SIG-M5 (cell line): ENCODE measurements at regions not wholly inside any gene's neighbourhood (a gene's known extent, or its start where the extent isn't known, plus 50 kb on each side); places are given as distances from the start of the nearest gene placed in this dataset.

Experiments used
- DNase-seq: peaks from one replicate; lab custom pipeline; 2025; lab: John Stamatoyannopoulos, UW

- DNase-seq: no peak
Measured at GRCh38 chr14:71362282-71362681, 455.0 kb downstream of the PCNX1 start.

GRCh38 chr14:71362920-71363584, 455.8 kb downstream of the PCNX1 start:
- no peak for DNase-seq

DNA sequence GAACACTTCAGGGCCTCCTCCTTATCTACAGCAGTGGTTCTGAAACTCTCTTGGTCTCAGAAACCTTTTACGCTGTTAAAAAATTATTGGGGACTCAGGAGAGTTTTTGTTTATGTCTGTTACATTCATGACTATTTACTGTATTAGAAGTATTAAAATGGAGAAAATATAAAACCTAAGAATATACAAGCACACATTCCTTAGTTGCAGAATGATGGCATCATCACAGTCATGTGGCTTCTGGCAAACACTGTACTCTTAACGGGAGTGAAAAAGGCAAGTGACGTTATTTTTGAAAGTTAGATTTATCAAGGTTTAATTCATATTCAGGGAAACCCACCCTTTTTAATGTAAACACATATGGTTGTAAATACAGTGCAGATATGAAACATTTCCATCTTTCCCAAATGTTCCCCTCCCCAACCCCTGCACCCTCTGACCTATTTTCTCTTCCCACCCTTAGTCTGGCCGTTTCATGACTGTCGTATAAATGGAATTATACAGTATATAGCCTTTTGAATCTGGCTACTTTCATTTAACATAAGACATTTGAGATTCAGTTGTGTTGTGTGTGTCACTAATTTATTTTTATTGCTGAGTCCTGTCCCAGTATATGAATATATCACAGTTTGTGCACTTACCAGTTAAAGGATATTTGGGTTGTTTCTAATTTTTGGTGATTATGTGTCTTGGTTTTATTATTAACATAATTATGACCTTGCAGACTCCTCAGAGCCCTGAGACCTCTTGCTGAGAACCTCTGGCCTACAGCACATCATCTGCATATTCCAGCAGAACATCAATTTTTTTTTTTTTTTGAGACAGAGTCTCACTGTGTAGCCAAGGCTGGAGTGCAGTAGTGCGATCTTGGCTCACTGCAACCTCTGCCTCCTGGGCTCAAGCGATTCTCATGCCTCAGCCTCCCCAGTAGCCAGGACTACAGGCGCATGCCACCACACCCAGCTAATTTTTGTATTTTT, 457.0 kb downstream of the PCNX1 start:
- DNase-seq: no peak

DNA sequence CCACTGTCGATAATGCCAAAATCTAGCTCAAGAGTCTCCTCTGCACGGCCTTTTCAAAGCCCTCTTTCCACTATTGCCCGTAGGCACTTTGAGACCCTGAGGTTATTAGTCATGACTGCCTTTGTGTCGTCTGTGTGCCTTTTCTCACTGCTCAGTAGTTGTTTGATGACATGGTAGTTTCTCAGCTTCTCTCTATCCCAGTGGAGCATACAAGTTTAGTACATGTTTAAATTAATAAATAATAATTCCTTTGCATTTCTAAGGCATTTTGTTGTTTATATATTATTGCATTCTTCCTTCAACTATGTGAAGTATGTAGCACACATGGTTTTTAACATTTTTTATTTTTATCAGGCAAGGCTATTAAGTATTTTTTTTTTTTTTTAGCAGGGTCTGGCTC, 458.1 kb downstream of the PCNX1 start:
- DNase-seq: no peak

DNA sequence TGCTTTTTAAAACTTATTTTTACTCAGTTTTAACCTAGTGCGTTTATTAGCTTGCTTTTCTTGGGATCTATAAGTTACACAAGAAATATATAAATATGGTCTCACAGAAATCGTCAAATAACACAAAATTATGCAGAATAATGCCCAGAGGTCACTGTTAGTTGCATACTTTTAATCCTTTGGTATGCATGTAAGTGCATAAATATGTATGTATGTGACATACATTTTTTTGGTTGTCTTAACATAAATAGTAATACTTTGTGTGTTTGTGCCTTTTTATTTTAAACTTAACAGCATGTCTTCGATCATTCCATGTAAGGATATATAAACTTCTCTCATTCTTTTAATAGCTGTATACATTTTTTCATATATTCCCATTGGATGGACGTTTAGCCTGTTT, 459.6 kb downstream of the PCNX1 start:
- no peak for DNase-seq

GRCh38 chr14:71371711-71372396, 464.6 kb downstream of the PCNX1 start:
- no peak for DNase-seq

DNA sequence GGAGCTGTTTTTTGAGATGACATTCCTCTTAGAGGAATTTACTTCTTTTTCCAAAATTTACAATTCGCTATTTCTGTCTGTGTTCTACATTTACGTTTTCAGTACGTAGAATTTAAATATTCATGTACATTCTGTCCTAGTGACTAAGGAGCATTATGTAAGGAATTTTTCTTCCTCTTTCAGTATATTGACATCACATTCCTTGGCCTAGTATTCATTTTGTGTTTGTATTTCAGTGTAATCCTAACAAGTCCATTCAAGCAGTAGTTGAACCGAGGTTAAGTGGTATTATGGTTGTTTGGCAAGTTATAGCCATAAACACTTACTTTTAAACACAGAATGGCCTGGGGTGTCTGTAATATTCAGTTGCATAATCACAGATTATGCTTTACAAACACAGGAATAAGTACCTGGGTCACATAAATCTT, 465.2 kb downstream of the PCNX1 start:
- DNase-seq: no peak

DNA sequence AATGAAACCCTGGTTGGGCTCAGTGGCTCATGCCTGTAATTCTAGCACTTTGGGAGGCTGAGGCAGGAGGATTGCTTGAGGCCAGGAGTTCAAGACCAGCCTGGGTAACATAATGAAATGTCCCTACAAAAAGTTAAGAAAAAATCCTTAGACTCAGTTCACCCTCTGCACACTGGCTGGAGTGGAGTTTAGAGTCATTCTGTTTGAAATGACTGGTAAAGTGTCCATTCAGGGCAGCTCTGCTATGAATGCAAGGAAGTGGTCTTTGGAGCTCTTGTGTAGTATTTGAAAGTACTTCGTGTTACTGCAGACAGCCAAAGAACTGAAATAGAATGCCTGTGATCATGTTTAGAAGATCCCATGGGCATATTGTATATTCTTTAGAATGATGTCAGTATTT, 466.5 kb downstream of the PCNX1 start:
- DNase-seq: no peak

DNA sequence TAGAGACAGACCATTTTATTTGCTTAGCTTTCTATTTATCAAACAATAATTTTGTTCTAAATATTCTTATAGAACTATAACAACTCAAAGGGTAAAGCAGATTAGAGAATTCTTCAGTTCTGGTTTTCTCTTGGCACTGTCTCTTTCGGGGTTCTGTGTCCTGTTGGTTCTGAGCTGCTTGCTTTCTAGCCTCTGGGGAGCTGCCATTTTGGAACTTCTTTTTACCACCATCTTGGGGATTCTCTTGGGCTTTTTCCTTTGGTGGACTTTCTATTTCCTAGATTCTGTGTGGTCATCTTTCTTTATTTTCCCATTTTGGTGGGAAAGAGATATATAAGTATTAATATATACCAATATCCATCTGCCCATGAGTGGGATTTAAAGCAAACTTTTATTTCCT, 467.7 kb downstream of the PCNX1 start:
- DNase-seq: no peak

DNA sequence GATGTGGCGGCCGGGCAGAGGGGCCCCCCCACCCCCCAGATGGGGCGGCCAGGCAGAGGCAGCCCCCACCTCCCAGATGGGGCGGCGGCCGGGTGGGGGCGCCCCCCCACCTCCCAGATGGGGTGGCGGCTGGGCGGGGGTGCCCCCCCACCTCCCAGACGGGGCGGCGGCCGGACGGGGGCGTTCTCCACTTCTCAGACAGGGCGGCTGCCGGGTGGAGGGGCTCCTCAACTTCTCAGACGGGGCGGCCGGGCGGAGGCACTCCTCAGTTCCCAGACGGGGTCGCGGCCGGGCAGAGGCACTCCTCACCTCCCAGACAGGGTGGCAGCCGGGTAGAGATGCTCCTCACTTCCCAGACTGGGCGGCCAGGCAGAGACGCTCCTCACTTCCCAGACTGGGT, 469.8 kb downstream of the PCNX1 start:
- no peak for DNase-seq

GRCh38 chr14:71380271-71380670, 473.0 kb downstream of the PCNX1 start:
- DNase-seq: no peak

DNA sequence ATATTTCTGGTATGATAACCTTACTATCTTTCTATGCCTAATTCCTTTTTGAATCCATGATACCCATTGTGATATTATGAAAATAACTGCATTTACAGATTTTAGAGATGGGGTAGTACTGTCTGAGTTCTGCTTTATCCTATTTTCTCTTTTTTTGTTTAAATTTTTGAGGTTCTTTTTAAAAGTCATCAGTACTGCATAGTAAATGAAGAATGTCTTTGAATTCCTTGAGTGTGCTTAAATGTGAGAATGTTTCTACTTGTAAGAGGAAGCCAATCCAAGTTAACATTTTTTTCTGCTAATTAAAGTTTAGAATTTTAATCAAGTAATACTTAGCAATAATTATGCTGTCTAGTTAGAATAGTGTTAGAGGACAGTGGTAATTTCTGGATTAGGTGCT, 474.6 kb downstream of the PCNX1 start:
- DNase-seq: no peak

DNA sequence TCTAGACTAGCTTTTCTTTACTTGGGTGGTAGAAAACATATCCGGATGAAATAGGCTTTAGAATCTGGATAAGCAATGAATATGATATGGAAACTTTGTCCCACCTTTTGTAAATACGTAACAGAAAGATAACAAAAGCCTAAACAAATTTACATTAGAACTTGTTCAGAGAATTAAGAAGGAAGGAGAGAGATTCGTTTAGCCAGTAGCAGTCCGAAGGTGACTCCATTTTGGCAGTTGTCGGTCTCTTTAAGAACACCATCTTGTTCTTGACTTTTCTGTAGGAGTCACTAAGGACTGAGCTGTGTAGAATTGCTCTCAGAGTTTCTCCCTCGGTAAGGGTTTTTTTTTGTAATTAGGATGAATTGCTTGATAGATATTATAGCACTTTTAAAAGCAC, 475.1 kb downstream of the PCNX1 start:
- DNase-seq: no peak

DNA sequence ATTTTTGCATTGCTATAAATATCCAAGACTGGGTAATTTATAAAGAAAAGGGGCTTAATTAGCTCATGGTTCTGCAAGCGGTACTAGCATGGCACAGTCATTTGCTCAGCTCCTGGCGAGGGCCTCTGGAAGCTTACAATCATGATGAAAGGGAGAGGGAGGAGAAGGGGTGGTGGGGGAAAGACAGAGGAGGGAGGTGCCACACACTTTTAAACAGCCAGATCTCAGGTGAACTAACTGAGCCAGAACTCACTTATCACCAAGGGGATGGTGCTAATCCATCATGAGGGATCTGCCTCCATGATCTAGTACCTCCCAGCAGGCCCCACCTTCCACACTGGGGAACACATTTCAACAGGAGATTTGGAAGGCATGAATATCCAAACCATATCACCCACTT, 476.3 kb downstream of the PCNX1 start:
- no peak for DNase-seq

GRCh38 chr14:71384007-71384845, 477.0 kb downstream of the PCNX1 start:
- DNase-seq: no peak

DNA sequence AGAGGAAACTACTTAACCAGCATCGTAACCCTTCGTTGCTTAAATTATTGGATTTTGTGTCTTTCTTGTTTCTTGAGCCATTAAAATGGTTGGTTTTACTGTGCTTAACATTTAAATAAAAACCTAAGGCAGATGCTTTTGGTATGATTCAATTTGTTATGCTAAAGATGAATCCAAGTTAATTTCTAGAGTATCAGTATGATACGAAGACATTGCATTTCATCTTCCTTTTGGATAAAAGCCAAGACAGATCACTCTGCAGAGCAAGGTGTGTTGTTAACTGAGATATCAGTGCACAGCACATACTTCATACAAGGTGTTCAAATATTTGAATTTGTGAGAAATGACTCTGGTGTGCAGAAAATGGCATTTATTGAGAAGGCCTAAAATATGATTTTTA, 480.5 kb downstream of the PCNX1 start:
- DNase-seq: no peak

DNA sequence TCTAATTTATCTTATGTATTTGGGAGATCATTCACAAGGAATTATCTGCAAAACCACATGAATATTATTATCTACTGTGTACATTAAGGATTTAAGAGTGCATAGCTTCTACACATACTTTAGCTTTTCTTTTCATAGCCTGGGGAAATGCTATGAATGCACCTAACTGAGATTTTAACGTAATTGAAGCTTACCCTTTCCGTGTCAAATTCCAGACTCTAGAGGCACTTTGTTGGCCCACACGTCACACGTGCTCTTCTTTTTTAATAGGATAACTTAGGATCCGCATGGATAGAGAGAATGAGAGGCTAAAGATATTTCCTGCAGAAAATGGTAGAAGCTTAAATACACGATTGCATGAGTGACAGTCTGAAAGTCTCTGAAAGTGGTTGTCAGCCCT, 481.1 kb downstream of the PCNX1 start:
- DNase-seq: no peak

GRCh38 chr14:71388862-71389261, 481.6 kb downstream of the PCNX1 start:
- no peak for DNase-seq

GRCh38 chr14:71394386-71394785, 487.1 kb downstream of the PCNX1 start:
- DNase-seq: no peak

- no peak for DNase-seq
Measured at GRCh38 chr14:71395151-71395604, 487.9 kb downstream of the PCNX1 start.

DNA sequence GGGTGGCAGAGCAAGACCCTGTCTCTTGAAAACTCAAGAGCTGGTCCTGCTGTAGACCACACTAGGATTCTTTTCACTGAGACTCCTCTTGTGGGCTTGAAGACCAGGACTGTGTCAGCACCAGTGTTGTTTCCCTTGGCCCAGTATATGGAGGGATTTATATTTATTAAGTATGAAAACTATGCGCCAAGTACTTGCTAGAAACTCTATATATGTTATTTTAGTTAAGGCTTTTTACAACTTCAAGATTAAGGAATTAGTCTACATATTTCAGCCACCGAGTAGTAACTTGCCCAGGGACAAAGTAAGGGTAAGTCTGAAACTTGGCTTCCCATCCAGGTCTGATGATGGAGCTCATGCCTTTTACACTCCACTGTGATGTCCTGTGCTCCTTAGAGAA, 488.4 kb downstream of the PCNX1 start:
- no peak for DNase-seq
